Anterior cingulate cortex (tissue), 58 donors: ENCODE measurements at regions not wholly inside any gene's neighbourhood (a gene's known extent, or its start where the extent isn't known, plus 50 kb on each side); places are given as distances from the start of the nearest gene placed in this dataset.

Experiments used
- DNase-seq, 58 donors: peaks; one replicate each; lab custom pipeline; 2025; lab: John Stamatoyannopoulos, UW

GRCh38 chr3:110375751-110376518 is 695.7 kb upstream of the NECTIN3 start:
- no peak for DNase-seq

GRCh38 chr3:110378481-110378880 is 693.1 kb upstream of the NECTIN3 start:
- no peak for DNase-seq

DNA sequence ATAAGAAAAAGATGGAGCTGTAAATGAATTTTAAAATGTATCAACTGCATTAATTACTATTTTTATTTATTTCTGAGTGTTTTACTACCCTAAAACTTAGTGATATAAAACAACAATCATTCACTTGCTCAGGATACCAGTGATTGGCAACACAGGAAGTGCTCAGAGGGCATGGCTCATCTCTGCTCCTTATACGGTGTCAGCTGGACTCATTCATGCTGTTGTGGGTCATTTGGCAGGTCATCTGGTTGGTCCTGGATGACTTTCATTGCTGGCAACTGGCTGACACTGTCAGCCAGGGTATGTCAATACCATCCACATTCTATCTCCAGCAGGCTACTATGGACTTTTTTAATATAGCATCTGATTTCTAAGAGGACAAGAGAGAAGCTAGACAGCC is 689.6 kb upstream of the NECTIN3 start:
- no peak for DNase-seq

DNA sequence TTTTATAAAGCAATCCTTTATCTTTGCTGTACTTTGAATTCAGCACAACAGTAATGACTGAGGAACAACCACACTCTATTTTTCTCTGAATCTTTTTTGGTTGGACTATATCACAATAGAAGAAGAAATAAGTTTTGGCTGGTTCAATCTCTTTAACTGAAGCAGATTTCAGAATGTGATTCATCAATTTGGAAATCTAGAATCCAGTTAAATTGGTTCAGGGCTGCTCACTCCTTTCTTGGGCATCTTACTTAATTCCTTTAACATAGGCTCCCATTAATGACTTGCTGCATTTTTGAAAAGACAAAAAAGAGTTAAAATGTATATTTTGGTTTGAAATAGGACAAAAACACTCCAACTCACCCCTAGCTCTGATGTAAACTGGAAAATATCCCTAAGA is 688.3 kb upstream of the NECTIN3 start:
- no peak for DNase-seq

DNA sequence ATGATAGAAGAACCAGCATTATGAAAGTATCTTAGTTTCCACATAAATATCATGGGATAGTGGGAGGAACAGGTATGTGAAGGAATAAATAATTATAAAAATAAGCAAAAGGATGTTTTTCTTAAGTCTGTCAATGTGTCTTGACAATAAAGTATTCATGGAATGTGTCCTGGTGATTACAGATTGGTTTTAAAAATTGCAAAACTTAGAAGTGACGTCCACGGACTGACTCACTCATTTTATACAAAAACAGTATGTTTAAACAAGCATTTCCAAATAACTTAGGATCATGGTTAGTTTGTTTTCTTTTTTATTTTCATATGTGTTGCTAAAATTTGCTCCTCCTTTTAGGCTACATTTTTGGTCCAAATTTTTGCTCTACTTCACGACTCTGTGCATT is 687.0 kb upstream of the NECTIN3 start:
- DNase-seq = no peak

DNA sequence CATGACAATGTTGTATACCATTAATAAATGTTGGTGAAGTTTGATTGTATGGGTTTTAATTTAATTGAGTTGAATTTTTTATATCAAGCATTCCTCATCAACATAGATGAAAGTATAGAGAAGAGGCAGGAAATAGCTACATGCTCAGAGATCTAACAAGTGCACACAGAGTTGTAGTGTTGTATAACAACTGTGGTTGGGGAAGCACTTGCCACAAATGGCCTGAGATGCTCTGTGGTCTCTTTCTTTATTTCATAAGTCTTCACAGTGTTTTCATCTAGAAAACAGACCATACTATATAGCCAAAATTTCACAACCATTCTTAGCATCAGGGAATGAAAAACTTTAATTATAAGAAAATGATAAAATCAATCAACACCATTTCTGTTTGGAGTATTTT is 682.6 kb upstream of the NECTIN3 start:
- DNase-seq = no peak

GRCh38 chr3:110390372-110390771 is 681.2 kb upstream of the NECTIN3 start:
- no peak for DNase-seq

DNA sequence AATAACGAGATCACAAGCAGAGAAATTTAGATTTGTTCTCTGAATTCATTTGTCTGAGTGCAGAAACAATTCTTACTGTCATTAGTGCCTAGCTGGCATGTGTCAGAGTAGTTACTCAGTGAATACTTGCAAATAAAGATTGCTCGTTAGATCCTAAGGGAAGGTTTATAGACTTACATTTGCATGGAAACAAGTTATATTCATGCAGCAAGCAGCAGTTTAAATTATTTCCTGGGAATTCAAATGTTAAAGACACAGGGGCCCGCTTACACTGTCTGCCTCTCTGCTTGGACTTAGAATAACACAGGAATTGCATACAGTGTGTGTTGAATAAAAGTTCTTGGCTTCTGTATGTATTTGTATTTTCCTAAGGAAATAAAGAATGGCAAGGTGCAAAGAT is 680.6 kb upstream of the NECTIN3 start:
- no peak for DNase-seq

- no peak for DNase-seq
Measured at GRCh38 chr3:110391640-110392395, 679.8 kb upstream of the NECTIN3 start.

GRCh38 chr3:110393941-110394340 is 677.7 kb upstream of the NECTIN3 start:
- no peak for DNase-seq

- DNase-seq = no peak
Measured at GRCh38 chr3:110397115-110397514, 674.5 kb upstream of the NECTIN3 start.

- no peak for DNase-seq
Measured at GRCh38 chr3:110400315-110400714, 671.3 kb upstream of the NECTIN3 start.

DNA sequence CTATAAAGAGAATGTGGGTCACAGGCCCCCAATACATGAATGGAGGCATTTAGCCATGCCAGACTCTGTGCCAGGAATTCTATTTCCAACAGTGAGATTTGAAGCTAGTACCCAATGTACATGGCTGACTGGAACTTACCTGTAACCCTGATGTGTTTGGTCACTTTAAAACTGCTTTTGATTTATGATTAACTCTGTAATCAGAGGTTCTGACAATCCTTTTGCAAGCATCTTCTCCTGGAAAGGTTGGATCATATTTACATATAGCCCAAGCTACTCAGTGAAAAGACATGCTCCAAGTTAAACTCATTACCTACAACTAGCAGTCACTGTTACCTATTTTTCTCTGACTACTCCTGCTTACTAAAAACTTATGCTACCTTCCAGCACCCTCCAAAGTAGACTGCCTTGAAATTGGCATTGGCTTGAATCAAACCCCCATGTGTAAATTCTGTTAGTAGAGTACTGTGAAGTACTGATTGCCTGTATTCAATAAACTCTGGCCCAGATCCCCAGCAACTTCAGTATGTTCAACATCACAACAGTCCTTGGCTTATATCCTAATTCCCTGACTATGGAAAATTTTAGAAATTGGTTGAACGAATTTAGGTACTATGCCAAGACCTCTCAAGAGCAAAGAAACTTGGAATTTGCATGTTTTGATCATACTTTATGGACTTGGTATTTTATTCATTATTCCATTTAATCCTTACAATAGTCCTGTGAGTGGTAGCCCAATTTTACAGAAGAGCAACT is 665.6 kb upstream of the NECTIN3 start:
- DNase-seq = no peak

DNA sequence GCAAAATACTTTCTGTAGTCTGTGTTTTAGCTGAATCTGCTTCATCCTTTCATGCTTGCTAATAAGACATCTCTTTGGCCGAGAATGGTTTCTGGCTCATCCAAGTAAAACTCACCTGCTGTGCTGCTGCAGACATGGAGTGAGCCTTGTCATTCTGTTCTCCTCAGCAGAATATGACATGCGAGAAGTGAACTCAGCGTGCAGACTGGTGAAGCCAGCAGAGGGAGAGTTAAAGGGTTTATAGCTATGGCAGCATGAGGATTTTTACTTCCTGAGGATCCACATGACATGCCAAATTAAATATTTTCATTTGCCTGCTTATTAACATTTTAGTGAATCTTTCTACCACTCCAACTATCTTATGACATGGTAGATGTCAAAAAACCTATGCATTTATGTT is 658.4 kb upstream of the NECTIN3 start:
- DNase-seq = no peak

DNA sequence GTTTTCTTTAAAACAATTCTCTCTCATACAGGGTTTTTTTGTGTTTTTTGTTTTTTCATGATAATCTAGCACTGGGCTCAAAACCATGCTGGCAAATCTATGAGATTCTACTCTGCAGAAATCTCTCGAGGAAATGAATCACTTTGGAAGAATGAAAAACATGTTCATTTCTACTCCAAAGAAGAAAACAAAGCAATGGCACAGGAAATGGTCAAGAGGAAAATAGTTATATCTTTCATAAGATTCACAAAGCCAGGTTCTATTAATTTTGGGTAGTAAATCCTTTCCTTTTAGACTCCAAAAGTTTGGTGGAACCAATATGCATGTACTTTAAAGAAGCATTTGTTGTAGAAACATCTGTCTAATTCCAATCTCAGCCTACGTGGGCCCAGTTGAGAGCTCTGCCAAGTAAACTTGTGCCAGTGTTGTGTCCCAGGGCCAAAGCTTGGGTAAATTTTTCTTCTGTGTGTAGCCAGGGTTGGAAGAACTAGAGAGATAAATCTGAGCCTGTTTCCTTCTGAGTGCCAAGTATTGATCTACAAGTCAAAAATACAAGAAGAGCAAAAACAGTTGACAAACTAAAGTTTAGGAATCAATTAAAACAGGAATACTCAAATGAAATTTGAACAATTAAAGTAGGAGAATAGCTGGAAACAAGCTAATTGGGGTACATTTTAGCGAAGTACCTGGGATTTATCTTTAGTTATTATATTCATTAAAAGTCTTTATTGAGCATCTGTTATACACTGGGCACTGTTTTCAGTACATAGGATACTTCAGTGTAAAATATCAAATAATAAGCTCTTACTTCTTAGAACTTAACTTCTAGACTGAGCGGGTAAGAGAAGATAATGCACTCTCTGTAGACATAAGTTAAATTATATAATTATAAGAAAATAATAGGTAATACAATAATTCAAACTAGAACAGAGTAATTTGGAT is 657.5 kb upstream of the NECTIN3 start:
- DNase-seq = no peak

DNA sequence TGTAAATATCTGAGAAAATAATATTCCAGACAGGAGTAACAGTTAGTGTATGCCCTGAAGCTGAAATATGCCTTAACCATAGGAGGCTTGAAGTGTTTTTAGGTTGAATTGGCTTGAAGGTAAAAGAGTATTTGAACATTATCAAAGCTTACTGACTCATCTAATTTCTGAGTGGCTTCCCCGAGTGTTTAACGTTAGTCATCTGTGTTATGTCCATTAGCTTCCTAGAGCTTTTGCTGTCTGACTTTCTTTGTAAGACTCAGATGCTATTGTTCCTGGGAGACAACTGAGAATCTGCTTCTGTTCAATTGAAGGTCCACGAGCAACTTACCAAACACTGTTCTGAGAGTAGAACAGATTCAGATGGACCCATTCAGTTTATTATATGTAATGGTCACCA is 656.8 kb upstream of the NECTIN3 start:
- no peak for DNase-seq

- DNase-seq = no peak
Measured at GRCh38 chr3:110419096-110419495, 652.5 kb upstream of the NECTIN3 start.

- DNase-seq = no peak
Measured at GRCh38 chr3:110419601-110420000, 652.0 kb upstream of the NECTIN3 start.

- DNase-seq = no peak
Measured at GRCh38 chr3:110420158-110420641, 651.4 kb upstream of the NECTIN3 start.

- DNase-seq = no peak
Measured at GRCh38 chr3:110423276-110423675, 648.3 kb upstream of the NECTIN3 start.
